Midbrain (tissue), 1 donor: ENCODE measurements at regions not wholly inside any gene's neighbourhood (a gene's known extent, or its start where the extent isn't known, plus 50 kb on each side); places are given as distances from the start of the nearest gene placed in this dataset.

Source experiments
- DNase-seq: peaks from one replicate; lab custom pipeline; 2025; lab: John Stamatoyannopoulos, UW

DNA sequence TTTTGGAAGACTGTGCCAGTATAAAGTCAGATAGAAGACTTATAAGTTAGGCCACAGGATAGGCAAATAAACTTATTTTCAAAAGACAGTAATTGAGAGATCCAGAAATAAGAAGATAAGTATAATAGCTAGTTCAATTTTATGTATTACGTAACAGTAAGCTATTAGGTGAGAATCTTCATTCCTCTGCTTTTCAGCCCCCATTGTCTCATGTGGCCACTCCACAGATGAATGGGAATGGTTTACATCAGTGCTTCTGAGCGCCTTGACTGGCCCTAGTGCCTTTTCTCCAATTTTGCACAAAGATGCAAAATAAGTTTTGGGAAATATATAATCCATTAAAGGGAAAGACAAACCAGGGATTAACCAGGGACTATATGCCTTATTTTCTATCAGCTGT, 550.5 kb downstream of the MMUT start:
- DNase-seq = no peak

DNA sequence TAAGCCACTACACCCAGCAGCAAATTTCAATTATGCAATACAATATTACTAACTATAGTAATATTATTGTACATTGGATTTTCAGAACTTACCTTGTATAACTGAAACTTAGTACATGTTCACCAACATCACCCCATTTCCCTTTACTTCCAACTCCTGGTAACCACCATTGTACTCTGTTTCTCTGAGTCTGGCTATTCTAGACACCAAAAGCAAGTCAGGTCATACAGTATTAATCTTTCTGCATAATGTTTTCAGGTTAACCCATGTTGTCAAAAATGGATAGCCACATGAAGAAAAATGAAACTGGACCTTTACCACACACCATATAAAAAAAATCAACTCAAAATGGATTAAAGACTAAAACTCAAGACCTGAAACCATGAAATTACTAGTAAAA, 558.2 kb downstream of the MMUT start:
- DNase-seq = no peak

DNA sequence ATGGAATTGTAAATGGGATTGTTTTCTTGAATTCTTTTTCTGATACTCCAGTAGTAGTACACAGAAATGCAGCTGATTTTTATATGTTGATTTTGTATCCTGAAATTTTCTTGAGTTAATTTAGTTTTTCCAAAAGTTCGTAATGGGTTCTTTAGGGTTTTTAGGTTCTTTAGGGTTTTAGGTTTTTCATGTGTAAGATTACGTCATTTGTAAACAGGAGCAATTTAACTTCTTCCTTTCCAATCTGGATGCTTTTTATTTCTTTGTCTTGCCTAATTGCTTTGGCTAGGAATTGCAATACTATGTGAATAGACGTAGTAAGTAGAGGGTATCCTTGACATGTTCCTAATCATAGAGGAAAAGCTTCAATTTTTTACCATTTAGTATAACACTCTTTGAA, 568.6 kb downstream of the MMUT start:
- DNase-seq = no peak

DNA sequence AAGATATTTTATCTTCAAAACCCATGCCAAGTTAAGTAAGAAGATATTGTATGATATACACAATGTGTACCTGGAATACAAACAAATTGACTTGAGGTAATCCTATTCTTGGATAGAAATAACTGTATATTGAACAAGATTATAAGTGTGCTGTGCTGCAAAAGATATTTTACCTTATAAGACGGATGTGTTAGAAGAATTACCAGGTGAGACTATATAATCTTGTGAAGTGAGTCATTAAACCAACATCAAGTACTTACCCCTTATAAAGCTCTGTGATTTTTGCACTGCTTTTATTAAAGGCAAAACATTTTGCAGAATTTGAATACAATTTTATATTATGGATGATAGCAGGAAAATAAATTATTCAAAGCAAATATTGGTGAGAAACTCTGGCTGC, 570.0 kb downstream of the MMUT start:
- DNase-seq = no peak

DNA sequence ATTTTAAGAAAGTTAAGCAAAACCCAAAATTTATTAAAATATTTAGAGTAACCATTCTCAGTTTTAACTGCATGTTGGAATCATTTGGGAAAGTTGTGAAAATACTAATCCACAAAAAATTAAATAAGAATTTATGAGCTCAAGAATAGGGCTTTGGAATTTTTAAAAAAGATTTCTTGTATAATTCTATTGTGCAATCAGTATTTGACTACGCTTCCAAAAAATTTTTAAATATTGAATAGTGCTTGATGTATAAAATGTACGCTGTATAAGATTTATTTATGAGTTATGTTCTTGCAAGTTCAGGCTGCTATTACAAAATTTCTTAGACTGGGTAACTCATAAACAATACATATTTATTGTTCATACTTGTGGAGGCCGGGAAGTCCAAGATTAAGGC, 571.7 kb downstream of the MMUT start:
- DNase-seq = no peak

DNA sequence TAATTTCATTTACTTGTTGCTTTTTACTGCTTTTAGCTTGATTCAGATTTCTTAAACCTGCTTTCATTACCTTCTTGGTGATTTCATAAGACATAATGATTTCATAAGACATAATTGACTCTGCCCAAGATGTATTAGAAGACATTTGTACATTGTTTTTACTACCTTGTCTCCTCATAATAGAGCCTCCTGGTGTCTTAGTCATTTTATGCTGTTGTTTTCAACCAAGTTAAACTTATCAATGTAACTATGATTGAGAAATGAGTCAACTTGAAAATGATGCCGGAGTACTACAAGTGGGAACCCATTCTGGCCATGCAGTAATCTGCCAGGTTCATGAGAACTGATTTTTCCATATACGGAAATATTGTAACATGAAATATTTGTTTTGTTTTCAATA, 573.6 kb downstream of the MMUT start:
- no peak for DNase-seq

DNA sequence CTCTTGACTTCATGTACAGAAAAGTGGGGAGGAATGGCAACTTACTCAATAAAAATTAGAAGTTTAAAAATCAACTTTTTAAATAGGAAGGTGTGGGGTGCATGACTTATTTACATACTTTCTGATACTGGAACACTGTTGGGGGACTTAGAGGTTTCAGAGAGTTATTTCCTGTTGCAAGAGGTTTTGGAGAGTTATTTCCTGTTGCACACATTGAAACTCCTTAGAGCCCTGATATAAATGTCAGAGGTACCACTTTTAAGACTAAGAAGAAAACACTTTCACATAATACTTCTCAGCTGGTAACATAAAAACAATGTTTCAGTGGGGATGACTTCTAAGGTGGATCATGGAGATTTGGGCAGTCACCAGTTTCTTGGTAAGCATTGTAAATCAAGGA, 579.9 kb downstream of the MMUT start:
- DNase-seq = no peak

DNA sequence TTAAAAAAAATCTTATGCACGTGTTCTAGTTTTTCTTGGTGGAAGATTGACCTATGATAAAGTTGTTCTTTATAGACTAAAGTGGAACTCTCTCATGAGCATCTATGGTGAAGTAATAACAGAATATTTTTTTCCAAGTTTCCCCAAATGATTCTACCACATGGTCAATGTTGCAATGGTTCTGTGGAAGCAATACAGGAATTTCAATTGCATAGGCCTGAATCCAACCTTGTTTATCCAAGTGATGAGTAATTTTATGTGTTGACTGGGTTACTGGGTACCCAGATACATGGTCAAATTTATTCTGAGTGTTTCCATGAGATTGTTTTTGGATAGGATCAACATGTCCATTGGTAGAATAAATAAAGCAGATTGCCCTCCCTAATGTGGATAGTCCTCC, 581.5 kb downstream of the MMUT start:
- no peak for DNase-seq

DNA sequence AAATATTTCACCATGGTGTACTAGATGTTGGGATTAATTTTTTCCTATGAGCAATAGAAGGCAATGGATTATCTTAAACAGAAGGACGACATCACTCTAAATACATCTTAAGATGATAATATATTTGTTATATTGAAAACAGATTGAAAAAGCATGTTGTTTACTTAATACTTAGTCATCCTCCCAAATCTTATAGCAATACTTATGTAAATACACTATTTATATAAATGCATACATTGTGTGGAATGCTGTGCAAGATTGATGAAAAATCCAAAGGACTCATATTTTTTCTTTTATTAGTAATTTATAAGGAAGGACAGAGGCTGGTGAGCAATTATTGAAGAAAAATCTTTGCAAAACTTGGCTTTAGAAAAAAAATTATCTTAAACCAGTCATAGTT, 593.5 kb downstream of the MMUT start:
- no peak for DNase-seq

DNA sequence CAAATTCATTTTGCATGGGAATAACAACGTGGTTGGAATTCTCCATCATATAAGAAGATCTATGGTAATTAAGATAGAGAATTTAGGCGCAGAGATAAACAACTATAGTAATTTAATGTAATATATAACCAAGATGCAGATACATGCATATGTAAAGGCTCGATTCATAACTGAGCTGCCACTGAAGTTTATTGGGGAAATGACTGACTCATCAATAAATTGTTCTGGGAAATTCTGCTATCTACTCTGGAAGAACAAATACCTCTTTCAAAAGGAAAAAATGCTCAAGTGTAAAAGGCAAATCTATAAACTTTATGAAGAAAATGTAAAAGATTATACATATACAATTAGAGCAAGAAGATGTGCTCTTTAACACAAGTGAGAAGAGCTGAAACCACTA, 596.4 kb downstream of the MMUT start:
- DNase-seq = no peak

DNA sequence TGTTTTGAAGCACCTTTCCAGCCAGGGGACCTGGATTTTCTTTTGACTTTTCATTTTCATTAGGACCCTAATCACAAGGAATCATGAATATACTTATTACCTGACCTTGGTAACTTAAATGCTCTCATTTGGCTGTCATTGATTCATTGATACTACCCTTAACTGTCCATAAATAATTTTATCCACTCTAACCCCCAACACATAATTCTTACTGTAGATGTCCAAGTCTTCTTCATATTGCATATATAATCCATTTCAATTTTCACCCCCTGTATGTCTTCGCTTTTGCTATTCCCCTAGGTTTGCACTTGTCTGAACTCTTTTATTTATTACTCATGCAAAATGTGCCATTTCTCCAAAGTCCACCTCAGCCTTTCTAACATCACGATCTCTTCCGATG, 602.9 kb downstream of the MMUT start:
- no peak for DNase-seq

DNA sequence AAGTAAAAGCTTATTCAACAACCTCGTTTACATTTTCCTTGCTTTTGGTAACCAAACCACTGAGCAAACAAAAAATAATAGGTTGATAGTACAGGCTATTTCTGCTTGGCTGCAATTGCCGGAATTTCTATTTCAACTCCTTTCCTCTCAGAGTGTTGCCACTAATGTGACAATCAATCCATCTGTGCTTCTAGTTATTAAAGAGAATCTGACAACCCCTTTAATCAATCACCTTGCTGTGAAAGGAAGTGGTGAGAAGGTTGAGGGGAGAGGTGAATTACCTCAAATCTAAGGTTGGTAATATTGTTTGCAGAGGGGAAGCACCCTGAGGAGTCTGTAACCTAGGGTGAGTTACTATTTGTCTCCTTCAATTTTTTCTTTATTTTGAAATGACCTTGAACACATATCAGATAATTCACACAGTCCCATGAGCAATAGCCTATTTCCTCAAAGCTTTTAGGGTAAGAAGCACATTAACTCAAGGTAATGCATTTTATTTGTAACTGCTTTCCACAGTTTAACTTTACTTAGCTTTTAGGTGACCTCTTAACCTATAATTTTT, 603.4 kb downstream of the MMUT start:
- DNase-seq = no peak

DNA sequence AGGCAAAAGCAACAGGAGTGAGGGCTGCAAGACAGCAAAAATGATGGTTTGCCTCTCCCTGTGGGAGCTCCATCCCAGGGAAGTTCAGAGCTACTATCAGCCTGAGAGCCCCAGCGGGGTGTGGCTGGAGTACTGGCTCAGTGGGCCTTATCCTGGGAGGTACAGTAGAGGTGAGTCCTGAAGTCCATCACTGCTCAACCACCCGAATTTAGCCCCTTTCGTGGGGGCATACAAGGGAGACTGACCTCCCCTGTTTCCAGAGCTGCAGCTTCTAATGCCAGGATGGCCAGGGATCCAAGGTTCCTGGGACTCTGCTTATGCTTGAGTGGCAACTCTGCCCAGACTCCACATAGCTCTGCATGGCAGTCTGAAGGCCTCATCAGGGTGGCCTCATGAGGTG, 617.8 kb downstream of the MMUT start:
- DNase-seq = no peak

DNA sequence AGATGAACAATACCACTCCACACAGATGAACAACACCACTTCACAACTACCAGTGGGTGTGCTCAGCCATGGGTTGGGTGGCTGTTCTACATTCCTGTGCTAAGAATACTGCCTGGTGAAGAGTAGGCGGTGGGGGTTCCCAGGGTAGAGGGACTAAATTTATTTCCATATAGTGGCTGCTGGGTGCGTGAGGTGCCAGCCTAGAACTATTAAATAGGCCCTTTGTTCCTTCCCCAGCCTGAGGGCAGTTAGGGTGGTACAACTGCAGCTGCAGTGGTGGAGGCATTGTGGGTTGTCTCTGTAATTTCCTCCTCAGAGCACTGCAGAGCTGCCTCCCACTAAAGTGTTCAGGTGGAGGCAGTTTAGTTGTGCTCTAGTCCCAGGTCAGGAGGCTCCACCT, 618.4 kb downstream of the MMUT start:
- no peak for DNase-seq

DNA sequence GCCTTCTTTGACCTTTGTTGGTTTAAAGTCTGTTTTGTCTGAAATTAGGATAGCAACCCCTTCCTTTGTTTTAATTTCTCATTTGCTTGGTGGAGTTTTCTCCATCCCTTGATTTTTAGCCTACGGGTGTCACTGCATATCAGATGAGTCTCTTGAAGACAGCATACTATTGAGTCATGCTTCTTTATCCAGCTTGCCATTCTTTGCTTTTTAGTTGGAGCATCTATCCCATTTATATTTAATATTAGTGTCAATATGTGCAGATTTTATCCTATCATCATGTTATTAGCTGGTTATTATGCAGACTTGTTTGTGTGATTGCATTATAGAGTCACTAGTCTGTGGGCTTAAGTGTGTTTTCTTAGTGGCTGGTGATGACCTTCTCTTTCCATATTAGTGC, 622.2 kb downstream of the MMUT start:
- DNase-seq = no peak

DNA sequence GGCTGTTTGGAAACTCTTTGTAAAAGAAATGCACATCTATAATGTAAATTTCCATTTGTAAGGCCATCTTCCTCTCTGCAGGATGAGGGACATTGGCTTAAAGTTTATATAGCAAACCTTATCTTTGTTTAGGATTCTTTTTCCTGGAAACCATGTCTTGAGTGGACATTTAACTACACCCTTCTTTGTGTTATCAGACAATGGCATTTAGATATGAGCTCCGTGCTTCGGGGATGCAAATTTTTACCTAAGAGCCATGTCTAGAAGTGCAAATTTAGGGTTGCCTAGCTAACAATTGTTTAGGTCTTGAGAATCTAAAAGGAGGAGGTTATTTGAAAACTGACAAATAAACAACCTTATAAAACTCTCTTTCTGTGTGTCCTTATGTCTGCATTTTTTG, 623.8 kb downstream of the MMUT start:
- DNase-seq = no peak

DNA sequence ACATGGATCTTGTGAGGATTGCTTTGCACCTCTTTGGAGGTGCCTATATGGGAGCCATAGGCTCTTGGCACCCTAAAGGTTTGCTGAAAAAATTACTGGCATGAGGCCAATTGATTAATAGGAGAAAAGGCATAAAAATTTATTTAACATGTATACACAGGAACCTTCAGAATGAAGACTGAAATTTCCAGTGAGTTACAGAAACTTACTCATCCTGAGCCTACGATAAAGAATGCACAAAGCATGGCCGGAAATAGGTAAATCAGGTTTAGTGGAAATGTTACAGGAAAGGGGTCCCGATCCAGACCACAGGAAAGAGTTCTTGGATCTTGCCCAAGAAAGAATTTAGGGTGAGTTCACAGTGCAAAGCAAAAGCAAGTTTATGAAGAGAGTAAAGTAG, 625.3 kb downstream of the MMUT start:
- no peak for DNase-seq

DNA sequence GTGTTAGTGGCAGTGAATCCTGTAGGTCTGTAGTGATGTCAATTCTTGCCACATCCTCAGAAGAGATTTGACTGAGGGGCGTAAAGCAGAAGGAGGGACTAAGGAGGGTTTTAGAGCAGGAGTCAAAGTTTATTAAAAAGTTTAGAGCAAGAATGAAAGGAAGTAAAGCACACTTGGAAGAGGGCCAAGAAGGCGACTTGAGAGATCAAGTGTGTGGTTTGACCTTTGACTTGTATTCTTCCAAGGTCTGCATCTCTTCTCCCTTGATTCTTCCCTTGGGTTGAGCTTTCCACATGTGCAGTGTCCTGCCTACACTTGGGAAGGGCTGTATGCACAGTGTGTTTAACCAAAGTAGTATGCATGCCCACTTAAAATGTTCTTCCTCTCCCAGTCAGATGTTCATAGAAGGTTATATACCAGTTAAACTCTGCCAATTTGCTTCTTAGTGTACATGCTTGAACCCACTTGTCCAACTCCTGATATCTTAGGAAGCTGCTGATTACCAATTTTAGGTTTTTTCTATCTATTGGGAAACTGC, 627.6 kb downstream of the MMUT start:
- no peak for DNase-seq

DNA sequence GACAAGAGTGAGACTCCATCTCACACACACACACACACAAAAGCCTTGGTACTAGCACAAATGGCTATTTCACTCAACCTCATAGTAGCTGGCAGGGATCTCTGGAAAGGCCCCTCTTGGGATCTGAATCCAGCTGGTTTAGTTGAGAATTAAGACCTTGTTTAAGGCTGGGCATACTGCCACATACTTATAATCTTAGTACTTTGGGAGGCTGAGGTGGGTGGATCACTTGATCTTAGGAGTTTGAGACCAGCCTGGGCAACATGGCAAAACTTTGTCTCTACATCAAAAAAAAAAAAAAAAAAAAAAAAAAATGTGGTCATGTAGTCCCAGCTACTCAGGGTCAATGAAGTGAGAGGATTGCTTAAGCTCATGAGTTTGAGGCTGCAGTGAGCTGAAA, 628.3 kb downstream of the MMUT start:
- DNase-seq = no peak

DNA sequence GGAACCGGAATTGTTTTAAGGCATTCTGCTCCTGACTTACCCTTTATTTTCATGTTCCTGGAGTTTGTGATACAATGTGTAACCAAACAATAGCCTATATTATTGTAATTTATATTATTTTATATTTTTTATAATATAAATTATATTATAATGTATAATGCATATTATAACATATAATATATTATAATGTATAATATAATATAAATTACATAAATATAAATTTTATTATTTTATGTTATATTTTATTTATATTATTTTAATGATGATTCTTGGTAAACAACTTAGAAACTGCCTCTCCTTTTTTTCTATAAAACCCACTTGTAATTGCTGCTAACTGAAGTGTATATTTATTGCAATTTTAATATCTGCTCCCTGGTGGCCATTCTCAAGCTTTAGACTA, 629.1 kb downstream of the MMUT start:
- DNase-seq = no peak

DNA sequence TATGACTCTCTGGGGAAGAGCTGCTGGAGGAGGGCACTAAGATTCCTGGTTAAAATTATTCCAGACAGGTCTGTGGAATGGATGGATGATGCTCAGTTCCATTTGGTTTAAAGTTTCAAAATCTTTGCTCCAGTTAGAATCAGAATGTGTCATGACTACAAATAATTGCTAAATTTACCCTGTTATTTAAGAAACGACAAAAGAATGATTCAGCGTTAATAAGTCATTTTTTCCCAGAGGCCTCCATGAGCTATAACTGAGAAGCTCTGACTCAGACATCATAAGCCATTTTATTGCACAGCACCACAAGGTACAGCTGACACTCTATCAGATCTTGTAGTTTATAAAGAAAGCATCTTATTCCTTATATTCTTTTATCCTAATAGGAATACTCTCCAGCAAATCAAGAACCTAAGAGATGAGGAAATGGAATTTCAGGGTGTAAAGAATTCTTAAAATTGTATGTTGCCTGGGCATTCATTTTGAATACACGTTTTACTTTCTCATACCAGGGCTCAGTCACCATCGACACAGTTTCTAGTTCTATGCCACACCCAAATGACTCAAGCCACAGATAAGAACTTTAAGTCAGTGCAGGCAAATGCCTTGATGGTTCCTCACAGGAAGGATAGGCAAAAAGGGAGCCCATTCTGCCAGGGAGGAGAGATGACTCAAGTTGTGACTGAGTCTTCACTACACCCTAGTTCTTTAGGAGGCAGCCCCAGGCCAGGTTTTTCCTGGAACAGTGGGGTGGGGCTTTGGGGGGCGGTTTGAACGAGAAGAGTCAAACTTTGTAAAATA, 636.0 kb downstream of the MMUT start:
- no peak for DNase-seq

DNA sequence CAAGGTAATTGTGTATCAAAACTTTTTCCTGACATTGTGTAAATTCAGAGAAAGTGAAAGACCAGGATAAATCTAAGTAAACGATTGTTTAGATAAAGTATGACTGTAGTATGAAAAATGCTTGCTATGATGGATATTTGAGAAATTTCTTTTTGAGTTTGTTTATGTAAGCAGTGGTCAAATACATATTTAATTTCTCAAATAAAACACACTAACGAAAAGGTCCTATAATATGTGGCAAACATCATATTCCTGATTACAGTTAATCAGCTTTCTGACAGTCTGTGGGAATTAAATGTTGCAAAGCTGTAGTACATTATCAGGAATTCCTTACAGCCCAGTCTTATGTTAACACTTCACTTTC, 636.9 kb downstream of the MMUT start:
- no peak for DNase-seq

DNA sequence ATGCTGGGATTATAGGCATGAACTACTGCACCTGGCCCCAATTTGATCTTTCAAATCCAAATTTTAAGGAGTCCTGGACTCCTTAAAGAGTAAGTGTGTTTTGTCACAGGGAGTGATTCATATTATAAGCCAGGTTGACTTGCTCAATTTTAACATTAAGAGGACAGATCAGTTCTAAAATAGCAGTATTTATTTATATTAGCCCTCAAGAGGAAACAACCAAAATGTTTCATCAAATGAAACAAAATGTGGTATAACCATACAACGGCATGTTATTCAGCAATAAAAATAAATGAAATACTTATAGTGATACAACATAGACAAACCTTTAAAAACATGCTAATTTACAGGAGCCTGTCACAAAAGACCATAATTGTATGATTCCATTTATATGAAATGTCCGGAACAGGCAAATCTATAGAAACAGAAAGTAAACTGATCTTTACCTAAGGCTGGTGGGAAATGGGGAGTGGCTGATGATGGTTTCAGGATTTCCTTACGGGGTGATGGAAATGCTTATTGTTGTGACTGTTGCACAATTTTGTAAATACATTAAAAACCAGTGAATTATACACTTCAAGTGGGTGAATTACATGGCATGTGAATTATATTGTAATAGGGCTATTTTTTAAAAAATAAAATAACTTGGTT, 637.4 kb downstream of the MMUT start:
- no peak for DNase-seq

DNA sequence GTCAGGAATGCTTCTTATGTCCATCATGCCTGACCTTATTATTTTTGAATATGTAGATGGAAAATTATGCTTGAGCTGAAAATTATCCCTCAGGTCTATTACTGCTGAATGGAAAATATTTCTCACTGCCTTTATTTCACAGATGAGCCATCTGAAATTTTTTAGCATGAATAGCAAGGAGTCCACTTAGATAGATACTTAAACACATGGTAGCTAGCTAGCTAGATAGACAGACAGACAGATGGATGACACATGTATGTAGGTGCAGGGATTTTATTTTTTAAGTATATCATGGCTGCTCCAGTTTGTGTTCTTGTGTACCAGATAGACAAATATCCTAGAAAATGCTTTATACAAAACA, 645.0 kb downstream of the MMUT start:
- DNase-seq = no peak
